GM18907 (cell line): ENCODE measurements at regions not wholly inside any gene's neighbourhood (a gene's known extent, or its start where the extent isn't known, plus 50 kb on each side); places are given as distances from the start of the nearest gene placed in this dataset.
"Not testable (repeated sequence)": the region's sequence is repeated elsewhere in the genome, so short reads cannot be mapped to it uniquely, and the experiment has no call there.

ENCODE experiments used
- ATAC-seq: cut with Tn5 transposase; IDR thresholded peaks from one replicate; pipeline ENCODE4 v1.9.1; 2021; ENCODE audit warnings: mild to moderate bottlenecking, moderate library complexity; ENCODE audit not compliant: unreplicated experiment

- ATAC-seq: no peak
Observed at GRCh38 chr2:60358476-60358875, 195.0 kb downstream of the BCL11A start.

GRCh38 chr2:60357996-60358395 is 195.5 kb downstream of the BCL11A start:
- no peak for ATAC-seq

GRCh38 chr2:60356346-60356745 is 197.1 kb downstream of the BCL11A start:
- ATAC-seq: no peak

- ATAC-seq: no peak
Observed at GRCh38 chr2:60355849-60356261, 197.6 kb downstream of the BCL11A start.

GRCh38 chr2:60354713-60355112 is 198.7 kb downstream of the BCL11A start:
- no peak for ATAC-seq

GRCh38 chr2:60353863-60354262 is 199.6 kb downstream of the BCL11A start:
- ATAC-seq: peak; percentile 44

GRCh38 chr2:60353406-60353800 is 200.1 kb downstream of the BCL11A start:
- peak; percentile 18 for ATAC-seq

GRCh38 chr2:60352491-60353405 is 200.7 kb downstream of the BCL11A start:
- peak; percentile 29 for ATAC-seq

GRCh38 chr2:60351802-60352201 is 201.7 kb downstream of the BCL11A start:
- ATAC-seq: no peak

GRCh38 chr2:60351321-60351720 is 202.1 kb downstream of the BCL11A start:
- no peak for ATAC-seq

GRCh38 chr2:60350791-60351190 is 202.7 kb downstream of the BCL11A start:
- ATAC-seq: no peak

- ATAC-seq: no peak
Observed at GRCh38 chr2:60347781-60348180, 205.7 kb downstream of the BCL11A start.

GRCh38 chr2:60342491-60342890 is 211.0 kb downstream of the BCL11A start:
- not testable (repeated sequence) for ATAC-seq

GRCh38 chr2:60341151-60341550 is 212.3 kb downstream of the BCL11A start:
- no peak for ATAC-seq

- no peak for ATAC-seq
Observed at GRCh38 chr2:60339286-60339685, 214.2 kb downstream of the BCL11A start.

GRCh38 chr2:60337142-60337497 is 216.3 kb downstream of the BCL11A start:
- ATAC-seq: no peak

- ATAC-seq: no peak
Observed at GRCh38 chr2:60336442-60337141, 216.9 kb downstream of the BCL11A start.

- no peak for ATAC-seq
Observed at GRCh38 chr2:60335533-60336237, 217.8 kb downstream of the BCL11A start.

GRCh38 chr2:60334610-60335009 is 218.8 kb downstream of the BCL11A start:
- ATAC-seq: no peak

- no peak for ATAC-seq
Observed at GRCh38 chr2:60333264-60333663, 220.2 kb downstream of the BCL11A start.

GRCh38 chr2:60331115-60331809 is 222.2 kb downstream of the BCL11A start:
- no peak for ATAC-seq
